Endothelial cell of hepatic sinusoid (primary cell): ENCODE measurements at regions not wholly inside any gene's neighbourhood (a gene's known extent, or its start where the extent isn't known, plus 50 kb on each side); places are given as distances from the start of the nearest gene placed in this dataset.

Source experiments
- in situ Hi-C: cut with HindIII; loops from 2 replicates; pipeline ENCODE4 v1.10.0; 2017; ENCODE audit warnings: low sequenced_read_pairs

- in situ Hi-C loops = no loop called here
These were observed 54.7 kb upstream of the PDE7B start for GRCh38 chr6:135796643-135797305.

DNA sequence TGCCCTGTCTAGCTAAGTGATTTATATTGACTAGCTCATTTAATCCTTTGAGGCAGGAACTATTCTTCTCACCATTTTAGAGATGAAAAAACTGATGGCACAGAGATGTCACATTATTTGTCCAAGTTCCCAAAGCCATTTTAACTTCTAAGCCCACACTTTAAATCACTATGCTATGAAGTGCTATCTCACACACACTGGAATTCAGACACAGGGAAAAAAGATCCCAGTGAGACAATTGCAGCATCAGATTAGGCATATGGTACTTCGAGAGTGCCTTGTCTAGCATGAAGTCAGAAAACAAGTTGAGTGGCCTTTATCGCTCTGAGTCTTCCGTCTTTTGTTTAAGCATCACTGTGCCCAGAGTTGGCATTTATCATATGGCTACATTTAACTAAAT, 54.1 kb upstream of the PDE7B start:
- in situ Hi-C loops = no loop called here

GRCh38 chr6:135798751-135799515, 52.6 kb upstream of the PDE7B start:
- in situ Hi-C loops = no loop called here
